Ramos (cell line): ENCODE measurements at regions not wholly inside any gene's neighbourhood (a gene's known extent, or its start where the extent isn't known, plus 50 kb on each side); places are given as distances from the start of the nearest gene placed in this dataset.
"Not testable (repeated sequence)": the region's sequence is repeated elsewhere in the genome, so short reads cannot be mapped to it uniquely, and the experiment has no call there.

Source experiments
- in situ Hi-C: fragments of 300-500 bp; cut with MboI; formaldehyde crosslinking; loops from one replicate; pipeline ENCODE4 v1.14.3; 2022; ENCODE audit warnings: low sequenced_read_pairs; ENCODE audit not compliant: unreplicated experiment

DNA sequence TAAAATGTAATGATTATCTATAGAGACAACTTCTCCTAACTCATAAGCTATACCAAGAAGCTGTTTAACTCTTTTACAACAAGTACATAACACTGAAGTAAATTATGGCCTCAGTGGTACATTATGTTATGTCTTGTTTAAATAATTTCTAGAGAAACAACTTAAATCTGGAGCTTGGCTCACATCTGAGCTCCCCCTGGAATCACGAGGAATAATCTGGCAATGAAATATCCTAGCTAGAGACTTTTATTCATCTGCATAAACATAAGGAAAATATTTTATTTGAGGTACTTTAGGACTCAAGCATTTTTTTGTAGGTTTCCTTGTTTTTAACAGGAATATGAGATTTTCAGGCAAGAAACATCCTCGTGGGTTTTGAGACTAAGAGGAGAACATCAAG is 354.7 kb upstream of the SLC7A11 start:
- in situ Hi-C loops, result no loop called here

DNA sequence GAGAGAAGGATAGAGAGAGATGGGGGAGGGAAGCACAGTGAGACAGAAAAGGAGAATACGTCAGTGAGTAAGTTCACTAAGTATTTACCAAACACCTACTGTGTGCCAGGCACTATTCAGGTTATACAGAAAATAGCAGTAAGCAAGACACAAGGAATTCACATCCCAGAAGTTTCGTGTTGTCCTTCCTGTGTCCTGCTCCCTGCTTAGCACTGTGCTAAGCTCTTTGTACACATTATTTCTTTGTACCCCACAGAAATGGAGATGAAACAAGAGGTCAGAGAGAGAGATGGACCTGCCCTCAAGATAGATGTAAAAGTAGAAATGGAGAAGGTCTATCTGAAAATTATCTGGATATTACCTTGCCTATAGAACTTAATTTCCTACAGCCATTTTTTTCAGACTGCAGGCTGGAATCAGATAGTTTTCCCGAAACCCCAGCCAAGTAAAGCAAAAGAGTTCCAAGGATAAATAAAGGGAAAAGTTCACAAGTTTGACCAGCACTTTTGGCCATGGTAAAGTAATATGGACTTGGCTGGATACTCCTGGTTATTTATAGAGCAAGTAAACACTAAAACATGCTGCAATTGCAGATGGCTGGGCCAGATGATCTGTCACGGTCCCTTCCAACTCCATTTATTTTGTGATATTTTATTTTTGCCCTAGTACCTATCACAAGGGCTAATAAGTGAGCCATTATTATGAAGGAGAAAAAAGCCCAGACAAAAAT is 353.7 kb upstream of the SLC7A11 start:
- in situ Hi-C loops, result no loop called here

- in situ Hi-C loops, result no loop called here
Measured at GRCh38 chr4:138595171-138595570, 353.0 kb upstream of the SLC7A11 start.

GRCh38 chr4:138592796-138593195 is 350.6 kb upstream of the SLC7A11 start:
- in situ Hi-C loops, result no loop called here

DNA sequence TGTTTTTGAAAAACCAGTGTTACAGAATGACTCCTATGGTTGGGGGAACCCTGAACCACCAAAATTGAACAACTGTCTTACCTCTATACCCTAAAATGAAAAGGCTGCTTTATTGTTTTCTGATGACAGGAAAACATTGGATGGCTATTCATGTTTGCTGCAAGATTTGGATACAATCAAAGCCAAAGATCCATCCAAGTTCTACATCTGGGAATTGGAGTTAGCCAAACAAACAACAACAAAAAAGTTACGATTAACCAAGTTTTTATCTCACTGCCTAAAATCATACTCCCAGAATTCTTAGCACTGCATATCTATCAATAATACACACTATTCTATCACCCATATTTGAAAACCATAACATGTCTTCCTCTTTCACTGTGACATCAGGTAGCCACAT is 349.7 kb upstream of the SLC7A11 start:
- in situ Hi-C loops, result no loop called here

- in situ Hi-C loops, result no loop called here
Measured at GRCh38 chr4:138588501-138588900, 346.4 kb upstream of the SLC7A11 start.

- in situ Hi-C loops, result no loop called here
Measured at GRCh38 chr4:138579146-138579545, 337.0 kb upstream of the SLC7A11 start.

- in situ Hi-C loops, result not testable (repeated sequence)
Measured at GRCh38 chr4:138577826-138578225, 335.7 kb upstream of the SLC7A11 start.

DNA sequence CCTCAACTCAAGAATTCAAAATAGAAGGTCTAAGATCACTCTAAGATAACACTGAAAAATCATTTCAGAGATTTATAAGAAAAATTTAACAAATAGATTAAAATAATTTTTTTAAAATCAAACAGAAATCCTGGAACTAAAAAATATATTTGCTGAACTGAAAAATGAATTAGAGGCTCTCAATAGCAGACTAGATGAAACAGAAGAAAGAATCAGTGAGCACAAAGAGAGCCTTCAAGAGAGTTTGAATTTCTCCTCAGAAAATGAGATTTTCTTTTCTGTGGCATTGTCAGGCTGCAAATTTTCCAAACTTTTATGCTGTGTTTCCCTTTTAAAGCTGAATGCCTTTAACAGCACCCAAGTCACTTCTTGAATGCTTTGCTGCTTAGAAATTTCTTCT is 335.0 kb upstream of the SLC7A11 start:
- in situ Hi-C loops, result no loop called here

GRCh38 chr4:138576684-138577083 is 334.5 kb upstream of the SLC7A11 start:
- in situ Hi-C loops, result no loop called here

DNA sequence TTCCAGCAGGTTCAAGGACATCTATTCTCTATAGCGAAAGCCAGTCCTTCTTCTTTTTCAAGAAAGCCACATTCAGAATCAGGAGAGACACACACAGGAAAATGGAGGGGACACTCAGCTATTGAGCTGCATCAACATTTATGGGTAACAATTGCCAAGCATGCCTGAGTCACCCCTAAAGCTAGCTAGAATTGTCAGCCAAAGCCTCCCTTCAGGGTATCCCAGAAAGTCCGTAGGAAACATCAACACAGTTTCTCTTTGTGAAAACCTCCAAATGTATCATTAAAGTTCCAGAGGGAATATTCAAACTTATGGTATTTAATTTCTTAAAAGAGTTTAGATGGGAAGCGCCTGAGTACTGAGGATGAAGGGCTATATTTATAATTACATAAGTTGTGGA is 331.1 kb upstream of the SLC7A11 start:
- in situ Hi-C loops, result no loop called here

DNA sequence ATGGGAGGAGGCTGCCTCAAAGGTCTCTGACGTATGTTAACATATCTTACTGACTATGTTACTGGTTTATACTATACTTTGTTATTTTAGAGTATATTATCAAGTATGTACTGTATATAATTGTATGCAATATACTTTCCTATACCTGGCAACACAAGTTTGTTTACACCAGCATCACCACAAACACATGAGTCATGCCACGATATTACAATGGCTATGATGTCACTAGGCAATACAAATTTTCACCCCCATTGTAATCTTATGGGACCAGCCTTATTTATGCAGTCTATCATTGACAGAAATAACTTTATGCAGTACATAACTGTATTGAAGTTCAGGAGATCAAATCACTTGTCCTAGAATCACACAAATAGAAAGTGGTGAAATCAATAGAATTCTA is 329.9 kb upstream of the SLC7A11 start:
- in situ Hi-C loops, result no loop called here

DNA sequence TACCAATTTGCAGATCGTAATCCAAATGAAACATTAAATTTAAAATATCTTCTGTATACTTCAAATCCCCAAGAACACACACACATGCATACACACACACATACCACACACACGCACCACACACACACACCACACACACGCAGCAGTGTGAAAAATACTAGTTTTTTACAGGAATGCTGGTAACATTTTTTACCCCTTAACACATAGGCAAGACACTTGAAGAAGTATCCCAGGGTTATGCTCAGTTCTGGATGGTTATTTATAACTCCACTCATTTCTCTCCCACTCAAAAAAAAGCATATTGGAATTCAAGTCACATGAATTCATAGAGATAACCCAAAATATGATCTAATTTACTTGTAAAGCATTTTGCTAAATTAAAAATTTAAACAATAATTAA is 325.5 kb upstream of the SLC7A11 start:
- in situ Hi-C loops, result no loop called here

DNA sequence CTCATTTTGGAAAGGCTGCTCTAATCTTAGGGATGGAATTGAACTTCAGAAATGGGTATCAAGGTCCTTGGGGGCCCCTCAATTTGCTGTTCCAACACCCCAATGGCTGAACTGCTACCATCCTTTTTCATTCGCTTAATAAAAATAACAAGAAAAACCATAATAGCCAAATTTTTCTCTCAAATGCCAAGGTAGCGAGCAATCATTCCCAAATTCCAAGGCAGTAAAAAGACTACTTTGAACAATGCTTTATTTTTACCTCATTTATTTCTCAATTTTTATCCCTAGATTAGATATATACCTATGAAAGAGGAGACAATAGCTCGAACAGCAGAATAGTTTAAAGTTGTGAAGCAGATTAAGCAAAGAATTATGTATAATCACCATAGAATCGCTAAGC is 323.4 kb upstream of the SLC7A11 start:
- in situ Hi-C loops, result no loop called here

DNA sequence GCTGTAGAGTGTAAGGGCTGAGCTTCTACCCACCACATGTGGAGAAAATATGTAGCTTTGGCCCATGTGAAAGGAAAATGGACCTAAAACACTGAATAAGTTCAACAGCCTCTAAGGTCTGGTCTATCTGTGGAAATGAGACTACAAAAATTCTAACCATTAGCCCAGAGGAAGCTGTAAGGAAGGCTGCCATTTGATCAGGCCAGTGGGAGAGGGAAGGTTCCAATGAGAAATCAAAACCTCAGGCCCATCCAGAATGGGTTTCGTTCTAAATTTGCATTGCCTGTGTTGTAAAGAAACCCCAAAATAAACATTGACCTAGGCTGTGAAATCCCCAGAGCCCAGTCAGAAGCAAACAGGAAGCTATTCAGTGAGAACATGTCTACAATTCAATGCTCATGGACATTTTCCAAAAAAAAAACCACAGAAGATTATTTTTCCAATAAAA is 320.4 kb upstream of the SLC7A11 start:
- in situ Hi-C loops, result no loop called here

DNA sequence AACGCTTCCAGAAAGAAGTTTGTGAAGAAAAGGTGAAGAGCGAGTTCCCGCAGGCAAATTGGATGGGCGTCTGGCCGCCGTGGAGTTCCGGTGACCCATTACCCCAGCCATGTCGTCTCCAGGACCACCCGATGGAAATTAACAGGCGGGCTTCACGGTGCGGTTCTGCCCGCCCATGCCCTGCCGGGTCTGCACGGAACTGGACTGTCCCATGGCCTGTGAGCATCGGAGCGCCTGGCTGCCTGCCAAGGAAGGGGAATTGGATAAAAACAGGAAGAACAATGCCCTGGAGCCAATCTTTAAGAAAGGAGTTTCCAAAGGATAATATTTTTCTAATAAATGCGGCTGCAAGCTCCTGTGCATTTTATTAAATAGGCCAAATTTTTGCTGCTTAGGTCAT is 319.8 kb upstream of the SLC7A11 start:
- in situ Hi-C loops, result no loop called here

GRCh38 chr4:138561276-138561880 is 319.2 kb upstream of the SLC7A11 start:
- in situ Hi-C loops, result no loop called here

DNA sequence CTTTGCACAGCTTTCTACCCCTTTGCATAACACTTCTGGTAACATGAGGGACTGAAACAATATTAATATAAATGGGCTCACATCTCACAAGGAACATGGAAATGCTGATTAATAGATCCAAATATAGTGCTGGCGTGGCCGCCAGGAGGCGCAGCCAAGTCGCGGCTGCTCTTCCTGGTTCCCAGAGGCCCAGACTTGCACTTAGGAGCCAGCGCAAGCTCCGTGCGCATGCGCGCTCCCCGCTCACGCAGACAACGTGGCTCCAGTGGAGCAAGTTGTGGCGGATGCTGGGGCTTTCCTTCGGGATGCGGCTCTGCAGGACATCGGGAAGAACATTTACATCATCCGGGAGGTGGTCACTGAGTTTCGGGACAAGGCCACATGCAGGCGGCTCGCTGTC is 318.3 kb upstream of the SLC7A11 start:
- in situ Hi-C loops, result no loop called here

DNA sequence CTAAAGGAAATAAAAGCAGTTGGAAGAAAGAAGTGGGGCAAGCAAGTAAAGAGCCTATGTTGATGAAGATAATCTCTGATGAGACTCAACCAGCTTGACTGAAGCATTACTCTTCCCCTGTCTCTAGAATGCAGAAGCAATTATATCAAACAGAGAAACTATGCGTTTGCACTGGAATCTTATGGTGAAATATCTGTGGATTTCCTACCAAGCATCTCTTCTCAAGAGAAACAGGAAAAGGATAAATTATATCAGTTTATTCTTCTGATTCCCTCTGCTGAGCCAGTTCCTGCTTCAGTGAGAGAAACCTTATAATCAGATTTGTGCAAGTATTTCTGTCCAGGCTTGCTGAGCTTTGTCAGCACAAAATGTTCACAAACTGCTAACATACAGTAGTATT is 316.7 kb upstream of the SLC7A11 start:
- in situ Hi-C loops, result no loop called here

GRCh38 chr4:138555584-138555983 is 313.4 kb upstream of the SLC7A11 start:
- in situ Hi-C loops, result no loop called here

DNA sequence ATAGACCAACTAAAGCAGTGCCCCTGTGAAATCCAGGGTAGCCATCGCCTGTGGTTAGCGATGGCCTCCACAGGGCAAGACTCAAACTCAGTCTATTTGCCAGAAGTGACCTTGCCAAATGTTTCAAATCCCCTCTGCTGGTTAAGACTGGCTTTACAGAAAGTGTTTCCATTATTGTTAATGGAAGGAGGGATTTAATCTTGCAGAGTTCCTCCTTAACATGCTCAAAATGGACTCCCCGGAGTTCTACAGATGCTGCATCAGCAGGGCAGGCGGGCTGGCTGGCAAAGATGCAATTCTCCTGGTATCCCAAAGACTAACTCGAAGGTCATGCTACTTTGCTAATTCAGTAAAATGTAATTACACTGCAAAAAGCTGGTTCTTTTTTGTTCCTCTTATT is 313.0 kb upstream of the SLC7A11 start:
- in situ Hi-C loops, result no loop called here
